ENCODE measurements at regions not wholly inside any gene's neighbourhood (a gene's known extent, or its start where the extent isn't known, plus 50 kb on each side); places are given as distances from the start of the nearest gene placed in this dataset.

DNA sequence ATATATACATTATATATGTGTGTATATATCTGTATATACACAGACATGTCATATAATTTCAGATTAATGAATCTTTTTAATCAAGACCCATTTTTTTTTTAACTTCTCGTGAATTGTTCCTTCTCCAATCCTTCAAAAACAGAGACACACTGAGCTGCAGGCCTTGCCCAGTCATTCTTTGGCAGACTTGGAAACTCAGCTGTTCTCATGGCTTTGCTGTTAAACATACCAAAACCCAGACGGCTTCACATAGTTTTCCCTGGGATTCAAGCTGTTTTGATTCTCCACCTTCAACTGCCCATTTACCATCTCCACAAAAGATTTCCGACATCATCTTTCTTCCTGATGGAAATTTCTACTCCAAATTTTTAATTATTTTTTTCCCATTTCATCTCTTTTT lies 148.7 kb downstream of the KCNJ2 start:
- no peaks in the 10 kb centered on the region for H3K27me3 ChIP-seq (ENCODE audit: insufficient read depth, low read length)
- H3K27ac ChIP-seq (ENCODE audit: low read depth, low read length) = no peak overlapping the region
- H2BK120ac ChIP-seq (ENCODE audit: insufficient read depth, low read length, poor library complexity) = no peak overlapping the region
- H2AFZ ChIP-seq (ENCODE audit: insufficient read depth, low read length, poor library complexity) = no peak overlapping the region
- no peak overlapping the region for H4K91ac ChIP-seq (ENCODE audit: low read depth, low read length)
- no peak overlapping the region for H3K14ac ChIP-seq (ENCODE audit: low read length)
- H3K4me1 ChIP-seq (ENCODE audit: control insufficient read depth in 1 of 2, insufficient read depth in 2 of 2, low read length in 2 of 2) = no peaks in the 10 kb centered on the region
- no peak overlapping the region for H4K8ac ChIP-seq (ENCODE audit: low read depth, low read length)
- no peak overlapping the region for H2BK5ac ChIP-seq (ENCODE audit: low read depth, low read length, poor library complexity)
- H3K18ac ChIP-seq (ENCODE audit: low read length) = no peak overlapping the region
- H3K4ac ChIP-seq (ENCODE audit: low read depth, low read length) = no peak overlapping the region
- 100% methylated on average over 1 of the region's 3 CpGs for WGBS (ENCODE audit: extremely low coverage, insufficient coverage, insufficient read length)
- no peaks in the 10 kb centered on the region for H3K9me3 ChIP-seq (ENCODE audit: insufficient read depth, low read depth, low read length)
- H4K12ac ChIP-seq (ENCODE audit: low read depth, low read length) = no peak overlapping the region
- H3K36me3 ChIP-seq (ENCODE audit: control insufficient read depth in 1 of 2, insufficient read depth in 2 of 2, low read length in 2 of 2) = no peaks in the 10 kb centered on the region
- H3K9ac ChIP-seq (ENCODE audit: low read length) = no peak overlapping the region
- no peak overlapping the region for H2AK5ac ChIP-seq (ENCODE audit: low read length)
- H3K79me1 ChIP-seq (ENCODE audit: low read length) = no peaks in the 10 kb centered on the region
- no peak overlapping the region for H3K23ac ChIP-seq (ENCODE audit: low read length)
- H2BK12ac ChIP-seq (ENCODE audit: low read length) = no peak overlapping the region
- DNase-seq = no peak
- H3K4me3 ChIP-seq (ENCODE audit: low read depth, low read length) = no peak overlapping the region
- H3K79me2 ChIP-seq (ENCODE audit: control insufficient read depth, insufficient read depth, low read length, poor library complexity) = no peaks in the 10 kb centered on the region
- no peak overlapping the region for H3K4me2 ChIP-seq (ENCODE audit: low read length)

DNA sequence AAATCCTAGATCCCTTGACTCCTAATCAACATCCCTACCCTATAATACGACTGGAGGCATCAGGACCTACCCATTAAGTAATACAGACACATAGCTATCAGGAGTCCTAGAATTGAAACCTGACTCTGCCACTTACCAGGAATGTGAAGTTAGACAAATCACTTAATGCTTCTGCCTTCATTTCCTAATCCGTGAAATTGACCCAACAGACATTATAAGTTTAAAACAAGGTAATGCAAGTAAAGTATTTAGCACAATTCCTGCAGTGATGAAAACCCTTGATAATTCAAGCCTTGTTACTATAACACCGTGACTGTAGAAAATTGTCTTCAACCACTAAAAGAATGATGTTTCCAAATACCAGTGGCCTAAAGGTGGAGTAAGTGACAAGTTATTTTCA lies 150.2 kb downstream of the KCNJ2 start:
- DNase-seq = peak in 1 of 2 donors; percentile 69
- H3K4me3 ChIP-seq (ENCODE audit: low read depth, low read length) = no peak overlapping the region
- H3K27me3 ChIP-seq (ENCODE audit: insufficient read depth, low read length) = no peaks in the 10 kb centered on the region
- H3K14ac ChIP-seq (ENCODE audit: low read length) = no peak overlapping the region
- no peak overlapping the region for H3K27ac ChIP-seq (ENCODE audit: low read depth, low read length)
- H2BK120ac ChIP-seq (ENCODE audit: insufficient read depth, low read length, poor library complexity) = no peak overlapping the region
- H4K12ac ChIP-seq (ENCODE audit: low read depth, low read length) = no peak overlapping the region
- H3K23ac ChIP-seq (ENCODE audit: low read length) = no peak overlapping the region
- H3K36me3 ChIP-seq (ENCODE audit: control insufficient read depth in 1 of 2, insufficient read depth in 2 of 2, low read length in 2 of 2) = no peaks in the 10 kb centered on the region
- no peak overlapping the region for H2BK12ac ChIP-seq (ENCODE audit: low read length)
- no peak overlapping the region for H2AK5ac ChIP-seq (ENCODE audit: low read length)
- H3K9me3 ChIP-seq (ENCODE audit: insufficient read depth, low read depth, low read length) = no peaks in the 10 kb centered on the region
- no peak overlapping the region for H3K18ac ChIP-seq (ENCODE audit: low read length)
- H3K79me2 ChIP-seq (ENCODE audit: control insufficient read depth, insufficient read depth, low read length, poor library complexity) = no peaks in the 10 kb centered on the region
- no peaks in the 10 kb centered on the region for H3K4me1 ChIP-seq (ENCODE audit: control insufficient read depth in 1 of 2, insufficient read depth in 2 of 2, low read length in 2 of 2)
- H3K9ac ChIP-seq (ENCODE audit: low read length) = no peak overlapping the region
- no peaks in the 10 kb centered on the region for H3K79me1 ChIP-seq (ENCODE audit: low read length)
- no peak overlapping the region for H3K4ac ChIP-seq (ENCODE audit: low read depth, low read length)
- H4K8ac ChIP-seq (ENCODE audit: low read depth, low read length) = no peak overlapping the region
- H2AFZ ChIP-seq (ENCODE audit: insufficient read depth, low read length, poor library complexity) = no peak overlapping the region
- H4K91ac ChIP-seq (ENCODE audit: low read depth, low read length) = no peak overlapping the region
- no CpG with 5 or more reads among the region's 3 CpGs for WGBS (ENCODE audit: extremely low coverage, insufficient coverage, insufficient read length)
- no peak overlapping the region for H3K4me2 ChIP-seq (ENCODE audit: low read length)
- no peak overlapping the region for H2BK5ac ChIP-seq (ENCODE audit: low read depth, low read length, poor library complexity)

DNA sequence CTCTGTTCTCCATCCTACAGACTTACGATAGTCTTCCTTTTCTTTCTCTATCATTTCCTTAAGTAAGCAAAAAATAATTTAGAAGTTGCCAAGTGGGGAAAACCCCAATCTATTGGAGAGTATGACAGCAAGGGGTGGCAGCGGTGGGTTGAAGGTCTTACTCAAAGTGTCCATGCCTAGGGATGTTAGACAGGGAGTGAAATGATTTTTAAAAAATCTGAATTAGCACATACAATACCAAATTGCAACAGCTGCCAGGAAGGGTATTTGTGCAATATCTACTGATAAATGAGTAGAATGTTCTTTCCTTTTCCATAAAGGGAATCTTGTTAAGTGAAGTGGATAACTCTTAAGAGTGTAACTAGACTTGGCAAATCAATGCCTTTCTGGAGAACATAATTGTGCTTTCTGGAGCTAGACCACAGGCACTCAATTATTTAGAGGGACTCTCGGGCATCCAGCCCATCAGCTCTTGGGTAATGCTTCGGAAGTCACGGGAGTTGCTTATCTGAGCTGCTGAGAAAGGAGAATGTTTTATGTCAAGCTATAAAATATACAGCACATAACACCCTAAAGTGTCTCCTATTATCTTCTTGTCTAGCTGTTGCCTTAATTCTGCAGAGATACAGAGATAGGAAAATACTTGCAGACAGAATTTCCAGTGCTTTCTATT lies 151.5 kb downstream of the KCNJ2 start:
- H3K4me1 ChIP-seq (ENCODE audit: control insufficient read depth in 1 of 2, insufficient read depth in 2 of 2, low read length in 2 of 2) = no peaks in the 10 kb centered on the region
- H2BK120ac ChIP-seq (ENCODE audit: insufficient read depth, low read length, poor library complexity) = no peak overlapping the region
- H3K4me3 ChIP-seq (ENCODE audit: low read depth, low read length) = no peak overlapping the region
- no peak overlapping the region for H4K91ac ChIP-seq (ENCODE audit: low read depth, low read length)
- H3K79me2 ChIP-seq (ENCODE audit: control insufficient read depth, insufficient read depth, low read length, poor library complexity) = no peaks in the 10 kb centered on the region
- no peak overlapping the region for H3K4ac ChIP-seq (ENCODE audit: low read depth, low read length)
- DNase-seq = peak in 1 of 2 donors; percentile 49
- no CpG with 5 or more reads among the region's 5 CpGs for WGBS (ENCODE audit: extremely low coverage, insufficient coverage, insufficient read length)
- H3K9me3 ChIP-seq (ENCODE audit: insufficient read depth, low read depth, low read length) = no peaks in the 10 kb centered on the region
- H3K18ac ChIP-seq (ENCODE audit: low read length) = no peak overlapping the region
- no peaks in the 10 kb centered on the region for H3K36me3 ChIP-seq (ENCODE audit: control insufficient read depth in 1 of 2, insufficient read depth in 2 of 2, low read length in 2 of 2)
- H3K14ac ChIP-seq (ENCODE audit: low read length) = no peak overlapping the region
- no peak overlapping the region for H2AK5ac ChIP-seq (ENCODE audit: low read length)
- no peak overlapping the region for H2BK12ac ChIP-seq (ENCODE audit: low read length)
- no peak overlapping the region for H3K9ac ChIP-seq (ENCODE audit: low read length)
- H4K8ac ChIP-seq (ENCODE audit: low read depth, low read length) = no peak overlapping the region
- H3K27me3 ChIP-seq (ENCODE audit: insufficient read depth, low read length) = no peaks in the 10 kb centered on the region
- H2BK5ac ChIP-seq (ENCODE audit: low read depth, low read length, poor library complexity) = no peak overlapping the region
- no peak overlapping the region for H3K27ac ChIP-seq (ENCODE audit: low read depth, low read length)
- no peak overlapping the region for H3K23ac ChIP-seq (ENCODE audit: low read length)
- H3K4me2 ChIP-seq (ENCODE audit: low read length) = no peak overlapping the region
- no peaks in the 10 kb centered on the region for H3K79me1 ChIP-seq (ENCODE audit: low read length)
- no peak overlapping the region for H4K12ac ChIP-seq (ENCODE audit: low read depth, low read length)
- no peak overlapping the region for H2AFZ ChIP-seq (ENCODE audit: insufficient read depth, low read length, poor library complexity)

DNA sequence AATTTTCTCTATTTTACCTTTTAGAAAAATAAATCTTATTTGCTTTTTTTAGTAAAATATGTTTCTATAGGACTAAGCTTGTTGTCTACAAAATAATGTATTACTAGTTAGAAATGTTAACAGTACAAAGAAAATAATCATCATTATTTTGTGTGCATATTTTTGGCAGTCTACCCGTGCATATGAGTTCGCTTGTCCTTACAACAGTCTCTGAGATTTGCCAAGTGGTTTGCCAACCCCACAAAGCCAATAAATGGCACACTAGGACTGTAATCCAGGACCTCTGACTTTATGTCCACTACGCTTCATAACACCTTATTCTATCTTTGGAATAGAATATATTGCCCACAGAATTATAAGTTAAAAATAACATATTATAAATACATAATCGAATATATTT lies 152.0 kb downstream of the KCNJ2 start:
- Histone ChIP-seq H2BK120ac (ENCODE audit: insufficient read depth, low read length, poor library complexity) (no peak overlapping the region), H3K4ac (ENCODE audit: low read depth, low read length) (no peak overlapping the region), H3K9me3 (ENCODE audit: insufficient read depth, low read depth, low read length) (no peaks in the 10 kb centered on the region), H3K79me1 (ENCODE audit: low read length) (no peaks in the 10 kb centered on the region), H3K4me3 (ENCODE audit: low read depth, low read length) (no peak overlapping the region), H2AFZ (ENCODE audit: insufficient read depth, low read length, poor library complexity) (no peak overlapping the region), H3K27ac (ENCODE audit: low read depth, low read length) (no peak overlapping the region), H3K9ac (ENCODE audit: low read length) (no peak overlapping the region), H4K91ac (ENCODE audit: low read depth, low read length) (no peak overlapping the region), H3K27me3 (ENCODE audit: insufficient read depth, low read length) (no peaks in the 10 kb centered on the region), H4K12ac (ENCODE audit: low read depth, low read length) (no peak overlapping the region), H4K8ac (ENCODE audit: low read depth, low read length) (no peak overlapping the region), H3K36me3 (ENCODE audit: control insufficient read depth in 1 of 2, insufficient read depth in 2 of 2, low read length in 2 of 2) (no peaks in the 10 kb centered on the region), H3K14ac (ENCODE audit: low read length) (no peak overlapping the region), H3K18ac (ENCODE audit: low read length) (no peak overlapping the region), H2AK5ac (ENCODE audit: low read length) (no peak overlapping the region), H3K23ac (ENCODE audit: low read length) (no peak overlapping the region), H3K4me1 (ENCODE audit: control insufficient read depth in 1 of 2, insufficient read depth in 2 of 2, low read length in 2 of 2) (no peaks in the 10 kb centered on the region), H3K4me2 (ENCODE audit: low read length) (no peak overlapping the region), H2BK12ac (ENCODE audit: low read length) (no peak overlapping the region), H2BK5ac (ENCODE audit: low read depth, low read length, poor library complexity) (no peak overlapping the region), H3K79me2 (ENCODE audit: control insufficient read depth, insufficient read depth, low read length, poor library complexity) (no peaks in the 10 kb centered on the region)
- no CpG with 5 or more reads among the region's 4 CpGs for WGBS (ENCODE audit: extremely low coverage, insufficient coverage, insufficient read length)
- no peak for DNase-seq
